ENCODE measurements at regions not wholly inside any gene's neighbourhood (a gene's known extent, or its start where the extent isn't known, plus 50 kb on each side); places are given as distances from the start of the nearest gene placed in this dataset.

DNA sequence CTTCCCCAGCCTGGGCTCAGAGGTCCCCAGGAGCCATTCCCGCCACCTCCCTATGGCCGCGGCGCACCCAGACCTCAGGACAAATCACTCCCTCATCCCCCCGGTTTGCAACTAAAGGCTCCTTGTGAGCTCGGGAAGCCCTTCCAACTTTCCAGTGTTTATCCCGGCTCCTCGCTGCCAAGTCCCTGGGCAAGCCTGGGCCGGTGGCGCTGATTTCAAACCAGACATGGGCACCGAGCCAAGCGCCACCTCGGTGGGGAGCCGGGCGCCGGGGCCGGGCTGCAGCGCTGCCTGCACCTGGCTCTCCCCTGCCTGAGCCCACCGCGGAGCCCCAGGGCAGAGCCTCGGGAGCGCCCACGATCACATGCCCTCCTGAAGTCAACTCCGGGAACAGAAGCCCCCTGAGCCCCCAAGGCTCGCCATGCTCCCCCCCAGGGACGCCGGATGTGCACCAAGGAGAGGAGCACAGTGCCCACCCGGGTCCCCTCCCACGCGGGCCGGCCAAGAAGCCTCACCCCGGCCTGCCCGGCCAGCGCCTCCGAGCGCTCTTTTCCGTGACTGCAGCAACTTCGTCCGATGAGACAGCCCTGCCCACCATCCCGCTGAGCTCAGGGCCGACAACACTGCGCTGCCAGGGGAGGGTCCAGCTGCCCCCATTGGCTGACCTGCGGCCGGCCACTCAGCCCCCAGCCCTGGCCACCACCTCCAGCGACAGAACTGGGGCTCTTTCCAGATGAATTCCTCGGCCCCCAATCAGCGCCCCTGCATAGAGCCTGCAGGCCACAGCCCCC, 50.0 kb downstream of the NCOR2 start:
- no peak for ATAC-seq
- Mint-ChIP-seq H3K4me3 (no peak overlapping the region), H3K4me1 (no peaks in the 10 kb centered on the region), H3K9me3 (ENCODE audit: low read depth) (no peaks in the 10 kb centered on the region), H3K36me3 (peaks cover 2% of the 10 kb centered on the region), H3K27me3 (no peaks in the 10 kb centered on the region), H3K27ac (no peak overlapping the region)
- DNase-seq: no peak
- CTCF ChIA-PET: interaction anchor here (0.7 kb wide), 1 partner anchor 202 kb away, joined by 3 read pairs; no protein-coding TSS in a partner anchor

DNA sequence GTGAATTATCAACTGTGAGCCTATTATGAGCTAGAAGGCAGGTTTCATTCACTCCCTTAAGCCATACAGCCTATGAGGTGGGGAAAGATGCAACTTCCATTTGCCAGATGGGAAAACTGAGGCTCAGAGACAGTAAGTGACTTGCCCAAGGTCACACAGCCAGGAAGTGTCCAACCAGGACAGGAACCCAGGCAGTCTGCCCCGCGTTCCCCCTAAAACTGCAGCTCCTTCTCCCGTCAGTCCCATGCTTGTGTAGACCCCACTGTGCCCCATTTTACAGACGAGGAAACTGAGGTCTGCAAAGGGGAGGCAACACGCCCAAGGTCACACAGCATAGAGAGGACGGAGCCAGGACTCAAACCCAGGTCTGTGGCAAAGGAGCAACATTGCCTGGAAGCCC, 50.6 kb downstream of the NCOR2 start:
- ATAC-seq: no peak
- no peak overlapping the region for H3K4me3 Mint-ChIP-seq
- H3K27ac Mint-ChIP-seq: no peak overlapping the region
- peaks cover 2% of the 10 kb centered on the region for H3K36me3 Mint-ChIP-seq
- no peaks in the 10 kb centered on the region for H3K4me1 Mint-ChIP-seq
- DNase-seq: no peak
- CTCF ChIA-PET: no interaction called here
- H3K9me3 Mint-ChIP-seq (ENCODE audit: low read depth): no peaks in the 10 kb centered on the region
- no peaks in the 10 kb centered on the region for H3K27me3 Mint-ChIP-seq

DNA sequence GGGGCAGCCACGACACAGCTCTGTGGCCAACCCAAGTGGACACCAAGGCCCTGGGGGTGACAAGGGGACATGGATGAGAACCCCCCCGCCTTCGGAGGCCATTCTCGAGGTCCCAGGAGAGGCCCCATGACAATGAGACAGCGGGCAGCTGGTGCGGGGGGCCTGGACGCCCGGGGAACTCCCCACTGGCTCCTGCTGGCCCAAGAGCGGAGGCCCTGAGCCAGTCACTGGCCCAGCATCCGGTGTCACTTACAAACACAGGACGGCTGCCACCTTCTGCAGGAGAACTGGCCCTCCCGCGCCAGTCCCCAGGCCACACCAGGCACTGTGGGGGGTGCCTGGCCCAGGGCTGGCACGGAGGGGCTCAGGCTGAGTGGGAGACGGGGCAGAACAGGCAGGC, 51.4 kb downstream of the NCOR2 start:
- Mint-ChIP-seq H3K4me3 (no peak overlapping the region), H3K27me3 (no peaks in the 10 kb centered on the region), H3K4me1 (no peaks in the 10 kb centered on the region), H3K36me3 (peaks cover 2% of the 10 kb centered on the region), H3K27ac (no peak overlapping the region), H3K9me3 (ENCODE audit: low read depth) (no peaks in the 10 kb centered on the region)
- no peak for ATAC-seq
- CTCF ChIA-PET: no interaction called here
- DNase-seq: no peak

DNA sequence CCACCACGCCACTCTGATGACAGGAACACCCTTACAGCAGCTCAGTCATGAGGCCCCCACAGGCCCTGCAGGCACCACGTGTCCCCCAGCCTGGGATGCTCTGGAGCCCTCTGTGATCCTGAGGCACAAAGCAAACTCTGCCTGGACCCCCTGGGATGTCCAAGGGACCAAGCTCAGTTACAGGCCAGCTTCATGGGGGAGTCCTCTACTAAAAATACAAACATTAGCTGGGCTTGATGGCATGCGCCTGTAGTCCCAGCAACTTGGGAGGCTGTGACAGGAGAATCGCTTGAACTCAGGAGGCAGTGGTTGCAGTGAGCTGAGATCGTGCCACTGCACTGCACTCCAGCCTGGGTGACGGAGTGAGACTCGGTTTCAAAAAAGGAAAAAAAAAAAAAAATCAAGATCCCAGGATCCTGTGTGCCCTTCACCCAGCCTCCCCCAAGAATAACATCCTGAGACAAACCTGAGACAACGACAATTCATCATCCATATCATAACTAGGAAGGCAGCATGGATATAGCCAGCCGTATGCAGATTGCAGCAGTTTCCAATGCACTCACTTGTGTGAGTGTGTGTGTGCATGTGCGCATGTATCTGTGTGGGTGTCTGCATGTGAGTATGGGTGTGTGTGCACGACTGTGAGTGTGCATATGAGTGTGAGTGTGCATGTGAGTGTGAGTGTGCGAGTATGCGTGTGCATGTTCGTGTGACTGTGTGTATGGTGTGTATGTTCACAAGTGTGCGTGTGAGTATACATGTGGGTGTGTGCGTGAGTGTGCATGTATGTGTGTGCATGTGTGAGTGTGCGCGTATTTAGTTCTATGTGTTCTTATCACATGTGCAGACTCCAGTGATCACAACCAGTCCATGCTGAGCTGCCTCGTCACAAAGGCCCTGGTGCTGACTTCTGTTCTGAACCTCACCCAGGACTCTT, 52.1 kb downstream of the NCOR2 start:
- DNase-seq (no peak), ATAC-seq (no peak)
- peaks cover 2% of the 10 kb centered on the region for H3K36me3 Mint-ChIP-seq
- no peak overlapping the region for H3K4me3 Mint-ChIP-seq
- CTCF ChIA-PET: no interaction called here
- no peaks in the 10 kb centered on the region for H3K4me1 Mint-ChIP-seq
- no peaks in the 10 kb centered on the region for H3K9me3 Mint-ChIP-seq (ENCODE audit: low read depth)
- H3K27me3 Mint-ChIP-seq: no peaks in the 10 kb centered on the region
- no peak overlapping the region for H3K27ac Mint-ChIP-seq

- H3K9me3 Mint-ChIP-seq (ENCODE audit: low read depth): no peaks in the 10 kb centered on the region
- DNase-seq (no peak), ATAC-seq (no peak)
- no peaks in the 10 kb centered on the region for H3K4me1 Mint-ChIP-seq
- H3K27me3 Mint-ChIP-seq: no peaks in the 10 kb centered on the region
- CTCF ChIA-PET: no interaction called here
- H3K4me3 Mint-ChIP-seq: no peak overlapping the region
- H3K36me3 Mint-ChIP-seq: peaks cover 2% of the 10 kb centered on the region
- H3K27ac Mint-ChIP-seq: no peak overlapping the region
These were observed 53.0 kb downstream of the NCOR2 start for GRCh38 chr12:124514145-124514995.

- H3K4me1 Mint-ChIP-seq: peaks cover 2% of the 10 kb centered on the region
- no peak overlapping the region for H3K27ac Mint-ChIP-seq
- no peak overlapping the region for H3K4me3 Mint-ChIP-seq
- CTCF ChIA-PET: no interaction called here
- ATAC-seq (no peak), DNase-seq (no peak)
- H3K27me3 Mint-ChIP-seq: no peaks in the 10 kb centered on the region
- peaks cover 2% of the 10 kb centered on the region for H3K36me3 Mint-ChIP-seq
- H3K9me3 Mint-ChIP-seq (ENCODE audit: low read depth): no peaks in the 10 kb centered on the region
These were observed 54.0 kb downstream of the NCOR2 start for GRCh38 chr12:124513297-124513867.

GRCh38 chr12:124512667-124513296, 54.6 kb downstream of the NCOR2 start:
- CTCF ChIA-PET: no interaction called here
- DNase-seq (no peak), ATAC-seq (no peak)
- no peak overlapping the region for H3K27ac Mint-ChIP-seq
- peaks cover 2% of the 10 kb centered on the region for H3K36me3 Mint-ChIP-seq
- no peak overlapping the region for H3K4me3 Mint-ChIP-seq
- H3K27me3 Mint-ChIP-seq: no peaks in the 10 kb centered on the region
- H3K4me1 Mint-ChIP-seq: peaks cover 2% of the 10 kb centered on the region
- H3K9me3 Mint-ChIP-seq (ENCODE audit: low read depth): no peaks in the 10 kb centered on the region

DNA sequence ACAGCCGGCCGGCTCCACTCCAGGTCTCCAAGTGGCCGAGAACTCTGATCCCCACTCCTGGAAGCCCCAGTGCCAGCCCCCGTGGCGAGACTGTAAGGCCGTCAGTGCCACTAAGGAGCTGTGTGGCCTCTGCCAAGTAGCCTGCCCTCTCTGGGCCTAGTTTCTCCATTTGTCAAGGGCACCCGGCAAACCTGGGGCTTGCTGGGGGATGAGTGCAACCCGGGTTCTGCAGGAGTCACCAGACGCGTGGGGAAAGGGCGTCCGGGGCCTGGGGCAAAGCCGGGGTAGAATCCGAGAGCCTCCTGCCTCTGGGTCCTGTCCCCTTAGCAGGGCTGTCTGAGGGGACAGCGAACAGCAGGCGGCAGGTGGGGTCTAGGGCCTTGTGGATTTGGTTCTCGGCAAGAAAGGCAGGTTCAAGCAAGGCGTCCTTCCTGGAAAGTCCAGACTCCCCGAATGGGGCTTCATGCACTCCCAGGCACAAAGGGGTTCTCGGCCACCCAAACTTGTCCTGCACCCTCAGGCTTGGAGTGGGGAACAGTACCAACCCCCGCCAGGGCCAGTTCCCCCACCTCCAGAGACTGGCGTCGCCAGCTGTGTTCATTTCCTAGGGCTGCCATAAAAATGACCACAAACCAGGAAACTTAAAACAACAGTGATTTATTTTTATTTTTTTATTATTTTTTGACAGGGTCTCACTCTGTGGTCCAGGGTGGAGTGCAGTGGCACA, 56.0 kb downstream of the NCOR2 start:
- H3K4me1 Mint-ChIP-seq: peaks cover 2% of the 10 kb centered on the region
- CTCF ChIA-PET: no interaction called here
- H3K27ac Mint-ChIP-seq: no peak overlapping the region
- no peak for ATAC-seq
- no peaks in the 10 kb centered on the region for H3K9me3 Mint-ChIP-seq (ENCODE audit: low read depth)
- no peak overlapping the region for H3K4me3 Mint-ChIP-seq
- peaks cover 2% of the 10 kb centered on the region for H3K36me3 Mint-ChIP-seq
- no peak for DNase-seq
- H3K27me3 Mint-ChIP-seq: no peaks in the 10 kb centered on the region

GRCh38 chr12:124510301-124510970, 57.0 kb downstream of the NCOR2 start:
- no peaks in the 10 kb centered on the region for H3K9me3 Mint-ChIP-seq (ENCODE audit: low read depth)
- H3K27me3 Mint-ChIP-seq: no peaks in the 10 kb centered on the region
- ATAC-seq (no peak), DNase-seq (no peak)
- CTCF ChIA-PET: interaction anchor here (1.2 to 1.9 kb wide), 3 partner anchors 11 to 32 kb away, joined by 3 to 4 read pairs (median 4); no protein-coding TSS in a partner anchor
- H3K27ac Mint-ChIP-seq: no peak overlapping the region
- peaks cover 2% of the 10 kb centered on the region for H3K4me1 Mint-ChIP-seq
- H3K36me3 Mint-ChIP-seq: peaks cover under 1% of the 10 kb centered on the region
- no peak overlapping the region for H3K4me3 Mint-ChIP-seq

GRCh38 chr12:124509676-124510300, 57.6 kb downstream of the NCOR2 start:
- H3K4me3 Mint-ChIP-seq: no peak overlapping the region
- H3K27me3 Mint-ChIP-seq: no peaks in the 10 kb centered on the region
- no peaks in the 10 kb centered on the region for H3K9me3 Mint-ChIP-seq (ENCODE audit: low read depth)
- CTCF ChIA-PET: interaction anchor here (0.6 to 1.9 kb wide), 5 partner anchors 10 to 163 kb away, joined by 3 to 4 read pairs (median 4); no protein-coding TSS in a partner anchor
- no peak overlapping the region for H3K27ac Mint-ChIP-seq
- DNase-seq: no peak
- no peaks in the 10 kb centered on the region for H3K36me3 Mint-ChIP-seq
- no peak for ATAC-seq
- H3K4me1 Mint-ChIP-seq: peaks cover 2% of the 10 kb centered on the region

GRCh38 chr12:124509300-124509675, 58.1 kb downstream of the NCOR2 start:
- ATAC-seq (no peak), DNase-seq (no peak)
- no peak overlapping the region for H3K4me3 Mint-ChIP-seq
- H3K27ac Mint-ChIP-seq: no peak overlapping the region
- H3K9me3 Mint-ChIP-seq (ENCODE audit: low read depth): no peaks in the 10 kb centered on the region
- peaks cover 2% of the 10 kb centered on the region for H3K4me1 Mint-ChIP-seq
- no peaks in the 10 kb centered on the region for H3K27me3 Mint-ChIP-seq
- CTCF ChIA-PET: interaction anchor here (0.6 to 1.9 kb wide), 5 partner anchors 9 to 162 kb away, joined by 3 to 4 read pairs (median 4); no protein-coding TSS in a partner anchor
- H3K36me3 Mint-ChIP-seq: no peaks in the 10 kb centered on the region
